Sigmoid colon (tissue), 4 donors: ENCODE measurements at regions not wholly inside any gene's neighbourhood (a gene's known extent, or its start where the extent isn't known, plus 50 kb on each side); places are given as distances from the start of the nearest gene placed in this dataset.

ENCODE experiments used
- EP300 ChIP-seq, 4 donors: sonication (generic); formaldehyde crosslinking; IDR thresholded peaks; one replicate each; pipeline ENCODE4 v1.6.1; 2017; ENCODE audit warnings: antibody characterized with exemption in 4 of 4
- TF ChIP-seq, protein P1 (sequence below), 4 experiments: fragments of 450-650 bp in 3 of 4; fragments of 200-600 bp in 1 of 4; IDR thresholded peaks; one replicate each; pipeline ENCODE4 v1.5.1; 2016 to 2019; ENCODE audit warnings: antibody characterized with exemption in 4 of 4, mild to moderate bottlenecking in 3 of 4, moderate library complexity in 2 of 4

DNA sequence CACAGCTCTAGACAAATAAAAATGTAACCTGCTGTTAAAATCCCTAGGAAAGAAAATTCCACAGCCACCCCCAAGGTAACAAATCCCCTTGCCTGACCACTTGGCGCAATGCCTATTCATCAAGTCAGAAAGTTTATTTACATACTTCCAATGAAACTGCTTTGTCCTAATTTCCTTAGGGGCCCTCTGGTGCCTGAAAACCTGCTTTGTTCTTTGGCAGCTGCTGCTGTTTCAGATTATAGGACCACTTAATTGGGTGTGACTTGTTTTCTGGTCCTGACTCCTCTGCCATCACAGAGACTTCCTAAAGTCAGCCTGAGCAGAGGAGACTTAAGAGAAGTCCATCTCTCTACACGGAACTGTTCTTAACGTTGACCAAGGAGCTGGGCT is 323.6 kb downstream of the UBE3D start:
- TF ChIP-seq, protein P1, sequence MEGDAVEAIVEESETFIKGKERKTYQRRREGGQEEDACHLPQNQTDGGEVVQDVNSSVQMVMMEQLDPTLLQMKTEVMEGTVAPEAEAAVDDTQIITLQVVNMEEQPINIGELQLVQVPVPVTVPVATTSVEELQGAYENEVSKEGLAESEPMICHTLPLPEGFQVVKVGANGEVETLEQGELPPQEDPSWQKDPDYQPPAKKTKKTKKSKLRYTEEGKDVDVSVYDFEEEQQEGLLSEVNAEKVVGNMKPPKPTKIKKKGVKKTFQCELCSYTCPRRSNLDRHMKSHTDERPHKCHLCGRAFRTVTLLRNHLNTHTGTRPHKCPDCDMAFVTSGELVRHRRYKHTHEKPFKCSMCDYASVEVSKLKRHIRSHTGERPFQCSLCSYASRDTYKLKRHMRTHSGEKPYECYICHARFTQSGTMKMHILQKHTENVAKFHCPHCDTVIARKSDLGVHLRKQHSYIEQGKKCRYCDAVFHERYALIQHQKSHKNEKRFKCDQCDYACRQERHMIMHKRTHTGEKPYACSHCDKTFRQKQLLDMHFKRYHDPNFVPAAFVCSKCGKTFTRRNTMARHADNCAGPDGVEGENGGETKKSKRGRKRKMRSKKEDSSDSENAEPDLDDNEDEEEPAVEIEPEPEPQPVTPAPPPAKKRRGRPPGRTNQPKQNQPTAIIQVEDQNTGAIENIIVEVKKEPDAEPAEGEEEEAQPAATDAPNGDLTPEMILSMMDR (IDR thresholded peaks at IDR 0.05) = no peak
- no peak for TF ChIP-seq EP300 (IDR thresholded peaks at IDR 0.05)
